ENCODE measurements at regions not wholly inside any gene's neighbourhood (a gene's known extent, or its start where the extent isn't known, plus 50 kb on each side); places are given as distances from the start of the nearest gene placed in this dataset.
"Not testable (repeated sequence)": the region's sequence is repeated elsewhere in the genome, so short reads cannot be mapped to it uniquely, and the experiment has no call there.

DNA sequence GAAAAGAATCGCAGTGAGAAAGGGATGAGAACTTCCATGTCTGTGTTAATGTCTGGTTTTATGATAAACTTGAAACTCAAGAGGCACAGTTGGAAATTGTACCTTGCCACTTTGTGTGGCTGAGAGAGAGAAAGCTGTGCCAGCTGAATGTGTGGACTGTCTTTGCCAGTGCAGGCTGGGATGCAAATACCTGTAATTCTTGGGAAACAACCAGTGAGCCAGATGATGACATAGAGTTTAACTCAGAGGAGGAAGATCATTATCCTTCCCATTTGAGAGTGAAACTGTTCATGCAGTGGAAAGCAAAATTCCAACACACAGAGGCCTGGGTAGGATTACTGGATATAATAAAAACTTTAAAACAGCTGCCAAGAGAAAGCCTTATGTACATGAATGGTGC is 141.5 kb upstream of the NPAP1 start:
- TF ChIP-seq POLR2A, CTCF (IDR thresholded peaks at IDR 0.05): not testable (repeated sequence)
